Liver (tissue), 7 donors: ENCODE measurements at regions not wholly inside any gene's neighbourhood (a gene's known extent, or its start where the extent isn't known, plus 50 kb on each side); places are given as distances from the start of the nearest gene placed in this dataset.

Source experiments
- DNase-seq: peaks from one replicate; pipeline ENCODE4 v3.0.0-alpha.2; 2017; ENCODE audit warnings: low spot score
- H3K27ac ChIP-seq, 2 donors: one replicate each; pipeline ENCODE4 v1.7.0; 2013; ENCODE audit warnings: inconsistent platforms in 2 of 2, low read length in 2 of 2, control low read depth in 1 of 2, low read depth in 1 of 2, mild to moderate bottlenecking in 1 of 2
- H3K27me3 ChIP-seq, 4 donors: one replicate each; pipeline versions ENCODE4 v1.6.1 to v1.7.0; 2013; ENCODE audit warnings: low read length in 3 of 4, inconsistent platforms in 1 of 4, mild to moderate bottlenecking in 1 of 4, moderate library complexity in 1 of 4; ENCODE audit not compliant: control insufficient read depth in 4 of 4, insufficient read depth in 4 of 4
- H3K36me3 ChIP-seq, 4 donors: one replicate each; pipeline versions ENCODE4 v1.6.1 to v1.7.0; 2013; ENCODE audit warnings: low read length in 3 of 4, mild to moderate bottlenecking in 3 of 4, low read depth in 1 of 4, moderate library complexity in 1 of 4; ENCODE audit not compliant: control insufficient read depth in 4 of 4, insufficient read depth in 3 of 4
- H3K4me1 ChIP-seq, 4 donors: one replicate each; pipeline versions ENCODE4 v1.6.1 to v1.7.0; 2013; ENCODE audit warnings: low read length in 3 of 4, mild to moderate bottlenecking in 3 of 4, moderate library complexity in 1 of 4; ENCODE audit not compliant: control insufficient read depth in 4 of 4, insufficient read depth in 4 of 4
- H3K4me3 ChIP-seq, 3 donors: one replicate each; pipeline versions ENCODE4 v1.6.1 to v1.7.0; 2013; ENCODE audit warnings: low read length in 3 of 3, control low read depth in 1 of 3, low read depth in 1 of 3, mild to moderate bottlenecking in 1 of 3
- H3K9ac ChIP-seq, 2 donors: one replicate each; pipeline ENCODE4 v1.7.0; 2013; ENCODE audit warnings: low read length in 2 of 2, mild to moderate bottlenecking in 2 of 2, moderate library complexity in 2 of 2, control low read depth in 1 of 2, low read depth in 1 of 2
- H3K9me3 ChIP-seq, 4 donors: one replicate each; pipeline versions ENCODE4 v1.6.1 to v1.7.0; 2013; ENCODE audit warnings: low read length in 3 of 4; ENCODE audit not compliant: control insufficient read depth in 4 of 4
- EGR1 ChIP-seq, 2 donors: IDR thresholded peaks; 2 replicates each; pipeline ENCODE4 v1.6.1; 2016 to 2018; ENCODE audit warnings: antibody characterized with exemption in 2 of 2, low read depth in 2 of 2
- FOXA1 ChIP-seq: IDR thresholded peaks from 2 replicates; pipeline ENCODE4 v1.6.1; 2016; ENCODE audit warnings: antibody characterized with exemption
- FOXA2 ChIP-seq: IDR thresholded peaks from 2 replicates; pipeline ENCODE4 v1.6.1; 2016; ENCODE audit warnings: antibody characterized with exemption
- GABPA ChIP-seq, 2 donors: IDR thresholded peaks in 1 of 2; conservative IDR thresholded peaks in 1 of 2; 2 replicates each; pipeline ENCODE4 v1.6.1; 2016; ENCODE audit warnings: antibody characterized with exemption in 2 of 2, mild to moderate bottlenecking in 1 of 2, moderate library complexity in 1 of 2
- HNF4A ChIP-seq, 2 donors: conservative IDR thresholded peaks; 2 replicates each; pipeline ENCODE4 v1.6.1; 2016; ENCODE audit warnings: antibody characterized with exemption in 2 of 2, mild to moderate bottlenecking in 2 of 2
- HNF4G ChIP-seq: IDR thresholded peaks from 2 replicates; pipeline ENCODE4 v1.6.1; 2016; ENCODE audit warnings: antibody characterized with exemption
- MAX ChIP-seq: IDR thresholded peaks from 2 replicates; pipeline ENCODE4 v1.6.1; 2016; ENCODE audit warnings: antibody characterized with exemption
- NR2F2 ChIP-seq: IDR thresholded peaks from 2 replicates; pipeline ENCODE4 v1.6.1; 2016; ENCODE audit warnings: antibody characterized with exemption
- RAD21 ChIP-seq, 2 donors: IDR thresholded peaks; 2 replicates each; pipeline ENCODE4 v1.6.1; 2016; ENCODE audit warnings: antibody characterized with exemption in 2 of 2, mild to moderate bottlenecking in 2 of 2
- REST ChIP-seq: IDR thresholded peaks from 2 replicates; pipeline ENCODE4 v1.6.1; 2016; ENCODE audit warnings: antibody characterized with exemption, mild to moderate bottlenecking
- SP1 ChIP-seq: IDR thresholded peaks from 2 replicates; pipeline ENCODE4 v1.6.1; 2018; ENCODE audit warnings: antibody characterized with exemption, mild to moderate bottlenecking
- ZBTB33 ChIP-seq: IDR thresholded peaks from 2 replicates; pipeline ENCODE4 v1.6.1; 2016; ENCODE audit warnings: antibody characterized with exemption
- WGBS: extraction: QIAGEN DNeasy Blood & Tissue Kit; methylation state at CpG from one replicate; pipeline ENCODE4 v1.1.7; 2013; 5-methylcytosine and 5-hydroxymethylcytosine counted together
- TF ChIP-seq, protein P1 (sequence below): IDR thresholded peaks from 2 replicates; pipeline ENCODE4 v1.6.1; 2016; ENCODE audit warnings: antibody characterized with exemption
- donor health status: healthy.
- donor health status: healthy.
- donor health status: healthy.
- donor health status: healthy.

DNA sequence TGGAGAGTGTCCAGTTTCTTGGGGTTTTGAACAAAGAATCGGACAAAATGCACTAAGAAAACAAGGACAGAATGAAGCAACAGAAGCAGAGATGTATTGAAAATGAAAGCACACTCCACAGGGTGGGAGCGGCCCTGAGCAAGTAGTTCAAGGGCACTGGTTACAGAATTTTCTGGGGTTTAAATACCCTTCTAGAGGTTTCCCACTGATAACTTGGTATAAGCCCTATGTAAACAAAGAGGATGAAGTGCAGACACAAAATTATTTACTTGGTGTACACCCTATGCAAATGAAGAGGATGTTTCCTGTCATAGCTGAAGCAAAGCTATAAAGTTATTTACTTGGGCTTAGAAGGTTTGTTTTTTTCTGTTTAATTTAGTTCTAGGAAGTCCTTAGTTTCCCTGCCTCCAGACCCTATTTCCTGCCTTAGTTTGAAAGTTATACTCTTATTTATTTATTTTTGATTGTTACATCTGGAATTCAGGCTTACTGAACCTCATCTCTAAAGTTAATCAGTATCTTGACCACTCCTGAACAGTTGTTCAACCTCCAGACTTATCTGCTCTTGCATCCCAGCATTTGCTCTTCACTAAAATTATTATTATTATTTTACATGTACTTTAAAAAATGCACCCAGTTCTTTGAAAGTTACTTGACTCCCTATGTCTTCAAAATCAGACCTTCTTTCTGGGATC is 193.5 kb downstream of the SPP2 start (continued):
- TF ChIP-seq ZBTB33 (no peak), NR2F2 (no peak)
- TF ChIP-seq, protein P1, sequence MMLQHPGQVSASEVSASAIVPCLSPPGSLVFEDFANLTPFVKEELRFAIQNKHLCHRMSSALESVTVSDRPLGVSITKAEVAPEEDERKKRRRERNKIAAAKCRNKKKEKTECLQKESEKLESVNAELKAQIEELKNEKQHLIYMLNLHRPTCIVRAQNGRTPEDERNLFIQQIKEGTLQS, result no peak

GRCh38 chr2:234242459-234242836 is 191.9 kb downstream of the SPP2 start:
- Histone ChIP-seq H3K27me3 (no peaks in the 10 kb centered on the region), H3K4me1 (no peaks in the 10 kb centered on the region), H3K4me3 (no peak overlapping the region), H3K9me3 (peaks cover 0 to 4% (median 0%) of the 10 kb centered on the region in 4 donors), H3K36me3 (no peaks in the 10 kb centered on the region), H3K27ac (no peak overlapping the region), H3K9ac (no peak overlapping the region)
- no peak for TF ChIP-seq NR2F2
- no peak for TF ChIP-seq HNF4G
- no peak for TF ChIP-seq EGR1 (IDR thresholded peaks at IDR 0.05; ENCODE audit: low read depth in 2 of 2)
- TF ChIP-seq REST, result no peak
- TF ChIP-seq HNF4A (conservative IDR thresholded peaks at IDR 0.05), result no peak
- TF ChIP-seq FOXA1, result no peak
- no peak for TF ChIP-seq MAX
- TF ChIP-seq SP1, result no peak
- TF ChIP-seq FOXA2, result no peak
- no peak for DNase-seq
- 77% methylated on average over 3 of the region's 3 CpGs for WGBS

GRCh38 chr2:234241656-234242458 is 191.4 kb downstream of the SPP2 start:
- H3K9me3 ChIP-seq, result peaks cover 0 to 4% (median 0%) of the 10 kb centered on the region in 4 donors
- no peak overlapping the region for H3K4me3 ChIP-seq
- H3K4me1 ChIP-seq, result no peaks in the 10 kb centered on the region
- no peak for DNase-seq
- H3K27me3 ChIP-seq, result no peaks in the 10 kb centered on the region
- H3K27ac ChIP-seq, result no peak overlapping the region
- no peaks in the 10 kb centered on the region for H3K36me3 ChIP-seq
- WGBS, result 89% methylated on average over 13 of the region's 13 CpGs
- H3K9ac ChIP-seq, result no peak overlapping the region
- TF ChIP-seq, protein P1, result no peak
- TF ChIP-seq FOXA2, result no peak
- no peak for TF ChIP-seq GABPA (IDR thresholded peaks at IDR 0.05 in 1 of 2, conservative IDR thresholded peaks at IDR 0.05 in 1 of 2)
- no peak for TF ChIP-seq SP1
- no peak for TF ChIP-seq MAX
- no peak for TF ChIP-seq RAD21 (IDR thresholded peaks at IDR 0.05)
